ENCODE measurements at regions not wholly inside any gene's neighbourhood (a gene's known extent, or its start where the extent isn't known, plus 50 kb on each side); places are given as distances from the start of the nearest gene placed in this dataset.

- intact Hi-C loops (cut with DNase I), result no loop called here
Observed at GRCh38 chr16:85452364-85453193, 160.5 kb upstream of the GSE1 start.

GRCh38 chr16:85453194-85453678, 159.9 kb upstream of the GSE1 start:
- Histone ChIP-seq H3K36me3 (no peaks in the 10 kb centered on the region), H3K9me3 (no peaks in the 10 kb centered on the region), H3K27me3 (no peaks in the 10 kb centered on the region), H3K27ac (no peak overlapping the region), H3K4me3 (no peak overlapping the region), H3K4me1 (peaks cover 12 to 15% (median 13%) of the 10 kb centered on the region in 3 donors)
- ATAC-seq, result no peak
- intact Hi-C loops (cut with DNase I), result no loop called here
- no peak for FAIRE-seq
- DNase-seq, result peak in 1 of 6 donors; percentile 75
- 89 to 93% methylated on average over 14 of the region's 14 CpGs for WGBS, 2 donors
- no peak for TF ChIP-seq CTCF (IDR thresholded peaks at IDR 0.05)

More at GRCh38 chr16:85452364-85453193, 160.5 kb upstream of the GSE1 start:
- Histone ChIP-seq H3K4me1 (peaks cover 15 to 18% (median 17%) of the 10 kb centered on the region in 3 donors), H3K27ac (no peak overlapping the region), H3K9me3 (no peaks in the 10 kb centered on the region), H3K36me3 (no peaks in the 10 kb centered on the region), H3K4me3 (no peak overlapping the region), H3K27me3 (no peaks in the 10 kb centered on the region)
- 80 to 82% methylated on average over 20 of the region's 20 CpGs for WGBS, 2 donors
- no peak for ATAC-seq
- FAIRE-seq, result no peak
- no peak for TF ChIP-seq CTCF (IDR thresholded peaks at IDR 0.05)
- DNase-seq, result no peak

- no peaks in the 10 kb centered on the region for H3K9me3 ChIP-seq
- no peak for FAIRE-seq
- no peak for ATAC-seq
- intact Hi-C loops (cut with DNase I), result no loop called here
- H3K27ac ChIP-seq, result no peak overlapping the region
- H3K4me3 ChIP-seq, result no peak overlapping the region
- H3K36me3 ChIP-seq, result no peaks in the 10 kb centered on the region
- H3K4me1 ChIP-seq, result peaks cover 8 to 13% (median 9%) of the 10 kb centered on the region in 3 donors
- H3K27me3 ChIP-seq, result no peaks in the 10 kb centered on the region
- TF ChIP-seq CTCF (IDR thresholded peaks at IDR 0.05), result no peak
- 89% methylated on average over 10 of the region's 10 CpGs for WGBS, 2 donors
- peak in 1 of 6 donors; percentile 25 for DNase-seq
Observed at GRCh38 chr16:85453703-85454102, 159.4 kb upstream of the GSE1 start.

GRCh38 chr16:85454171-85454872, 158.8 kb upstream of the GSE1 start:
- 88 to 89% methylated on average over 22 of the region's 22 CpGs for WGBS, 2 donors
- Histone ChIP-seq H3K4me1 (peaks cover 2 to 9% (median 6%) of the 10 kb centered on the region in 3 donors), H3K9me3 (no peaks in the 10 kb centered on the region), H3K27me3 (no peaks in the 10 kb centered on the region), H3K36me3 (no peaks in the 10 kb centered on the region), H3K27ac (no peak overlapping the region), H3K4me3 (no peak overlapping the region)
- no peak for FAIRE-seq
- intact Hi-C loops (cut with DNase I), result no loop called here
- no peak for ATAC-seq
- peak in 2 of 6 donors; percentile 36 to 59 for DNase-seq
- TF ChIP-seq CTCF (IDR thresholded peaks at IDR 0.05), result no peak

Measured in pancreas (tissue), 10 donors.